GM12801 (cell line): ENCODE measurements at regions not wholly inside any gene's neighbourhood (a gene's known extent, or its start where the extent isn't known, plus 50 kb on each side); places are given as distances from the start of the nearest gene placed in this dataset.

Experiments used
- CTCF ChIP-seq: IDR thresholded peaks from one replicate; pipeline ENCODE4 v1.5.1; 2011; ENCODE audit warnings: control low read depth; ENCODE audit not compliant: insufficient read length; ENCODE audit errors: extremely low read depth

GRCh38 chr9:106146066-106146840 lies 451.9 kb downstream of the TMEM38B start:
- no peak for TF ChIP-seq CTCF

GRCh38 chr9:106146886-106147285 lies 452.5 kb downstream of the TMEM38B start:
- TF ChIP-seq CTCF, result no peak

DNA sequence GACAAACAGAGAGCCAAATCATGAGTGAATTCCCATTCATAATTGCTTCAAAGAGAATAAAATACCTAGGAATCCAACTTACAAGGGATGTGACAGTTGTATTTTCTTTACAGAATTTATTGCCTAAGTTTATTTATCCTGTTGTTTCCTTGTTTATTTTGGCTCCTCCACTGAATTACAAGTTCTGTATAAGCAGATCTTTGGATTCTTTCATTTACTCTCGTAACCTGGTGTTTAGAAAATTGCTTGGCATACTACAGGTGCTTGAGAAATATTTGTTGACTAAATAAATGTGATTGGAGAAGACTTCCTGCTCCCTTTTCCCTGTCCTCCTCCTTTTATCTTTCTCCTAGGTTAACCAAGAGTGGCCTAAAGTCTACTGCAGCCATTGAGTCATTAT lies 455.6 kb downstream of the TMEM38B start:
- no peak for TF ChIP-seq CTCF

GRCh38 chr9:106156465-106156864 lies 462.1 kb downstream of the TMEM38B start:
- no peak for TF ChIP-seq CTCF

DNA sequence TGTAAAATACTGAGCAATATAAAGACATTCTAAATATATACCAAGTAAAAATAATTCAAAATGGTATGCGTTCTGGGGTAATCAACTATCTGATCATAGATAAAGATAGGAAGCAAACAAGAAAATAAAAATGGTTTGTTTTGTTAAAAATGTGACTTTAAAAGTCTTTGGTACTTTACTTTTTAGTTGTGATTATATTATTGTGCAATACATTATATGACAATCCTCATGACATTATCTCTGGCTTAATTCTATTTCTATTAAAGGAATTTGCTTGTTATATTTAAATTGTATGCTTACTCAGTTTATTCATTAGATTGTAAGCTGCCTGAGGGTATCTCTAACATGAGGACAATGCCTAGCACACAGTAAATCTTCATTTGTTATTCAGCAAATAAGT lies 477.9 kb downstream of the TMEM38B start:
- no peak for TF ChIP-seq CTCF

- TF ChIP-seq CTCF, result no peak
Observed at GRCh38 chr9:106174346-106174745, 480.0 kb downstream of the TMEM38B start.

DNA sequence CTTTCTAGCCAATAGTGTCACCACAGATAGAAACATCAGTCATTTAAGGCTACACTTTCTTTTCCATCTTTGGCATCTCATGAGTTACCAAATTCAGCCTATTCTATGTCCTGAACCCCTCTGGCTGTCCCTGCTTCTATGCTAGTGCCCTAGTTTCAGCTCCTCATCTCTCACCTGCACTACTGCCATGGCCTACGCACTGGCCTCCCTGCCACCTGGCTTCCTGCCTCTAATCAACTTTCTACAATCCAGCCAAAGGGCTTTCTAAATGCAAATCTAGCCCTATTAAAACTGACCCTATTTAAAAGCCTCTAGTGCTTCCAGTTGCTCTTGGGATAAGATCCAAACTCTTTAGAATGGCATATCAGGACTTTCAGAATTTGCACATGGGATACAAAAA lies 482.9 kb downstream of the TMEM38B start:
- no peak for TF ChIP-seq CTCF
